ENCODE measurements at regions not wholly inside any gene's neighbourhood (a gene's known extent, or its start where the extent isn't known, plus 50 kb on each side); places are given as distances from the start of the nearest gene placed in this dataset.

- Histone ChIP-seq H3K79me2 (ENCODE audit: control insufficient read depth, insufficient read depth, low read length) (no peaks in the 10 kb centered on the region), H3K4me1 (ENCODE audit: control insufficient read depth, extremely low read depth, insufficient read depth, low read length) (no peaks in the 10 kb centered on the region), H3K9me1 (replicated peaks; ENCODE audit: control insufficient read depth, extremely low read depth, insufficient read depth, low read length) (no peaks in the 10 kb centered on the region), H3K9me3 (replicated peaks; ENCODE audit: control insufficient read depth, insufficient read depth, low read length) (no peaks in the 10 kb centered on the region), H3K4me2 (ENCODE audit: insufficient read depth, low read length) (no peak overlapping the region), H3K4me3 (replicated peaks in 1 of 3; ENCODE audit: insufficient read depth in 1 of 3, low read depth in 1 of 3, low read length in 3 of 3) (no peak overlapping the region), H2AFZ (ENCODE audit: low read depth, low read length) (no peak overlapping the region), H4K20me1 (replicated peaks; ENCODE audit: control insufficient read depth, extremely low read depth, insufficient read depth, low read length) (no peaks in the 10 kb centered on the region), H3K36me3 (ENCODE audit: control insufficient read depth in 2 of 2, extremely low read depth in 1 of 2, insufficient read depth in 2 of 2, low read length in 2 of 2) (no peaks in the 10 kb centered on the region), H3K27ac (ENCODE audit: insufficient read depth, low read depth, low read length) (no peak overlapping the region), H3K9ac (replicated peaks; ENCODE audit: extremely low read depth, insufficient read depth, low read length) (no peak overlapping the region), H3K27me3 (ENCODE audit: control insufficient read depth in 2 of 2, insufficient read depth in 2 of 2, low read length in 2 of 2) (no peaks in the 10 kb centered on the region)
- dilution Hi-C loops (cut with MboI; ENCODE audit: extremely low pct_ligation_motif_present, low sequenced_read_pairs) (no loop called here), intact Hi-C loops (cut with micrococcal nuclease) (no loop called here)
- TF ChIP-seq MAX (IDR thresholded peaks at IDR 0.05; ENCODE audit: insufficient read depth, insufficient read length) (no peak), FOS (IDR thresholded peaks at IDR 0.05; ENCODE audit: borderline replicate concordance, insufficient read depth, low read length) (no peak), JUN (IDR thresholded peaks at IDR 0.05; ENCODE audit: borderline replicate concordance, insufficient read depth, insufficient read length, low read depth) (no peak), POLR2A (IDR thresholded peaks at IDR 0.05; ENCODE audit: low read depth, low read length) (no peak), GATA2 (IDR thresholded peaks at IDR 0.05; ENCODE audit: insufficient read depth, insufficient read length, low read depth, low read length) (no peak), EZH2 (IDR thresholded peaks at IDR 0.05; ENCODE audit: borderline replicate concordance, low read depth, low read length, severe bottlenecking) (no peak), CTCF (IDR thresholded peaks at IDR 0.05; ENCODE audit: extremely low read depth in 1 of 2, insufficient read depth in 1 of 2, low read depth in 1 of 2, low read length in 2 of 2) (no peak), MYC (IDR thresholded peaks at IDR 0.05; ENCODE audit: low read depth, low read length) (no peak), POLR2AphosphoS5 (IDR thresholded peaks at IDR 0.05; ENCODE audit: insufficient read depth, low read depth, low read length) (no peak)
- POLR2A ChIA-PET: no interaction called here
- FAIRE-seq (no peak), DNase-seq (ENCODE audit: low read depth, low spot score) (no peak)
- CTCF ChIA-PET: no interaction called here
- BruUV-seq (replicated peaks): no TSS peak
Observed at GRCh38 chr5:28370896-28371295, 1332.5 kb upstream of the CDH9 start.

Measured in endothelial cell of umbilical vein (primary cell).